Brain pericyte (primary cell): ENCODE measurements at regions not wholly inside any gene's neighbourhood (a gene's known extent, or its start where the extent isn't known, plus 50 kb on each side); places are given as distances from the start of the nearest gene placed in this dataset.
A peak's percentile ranks its signal among the peaks of the same experiment; 100 is the strongest.
"Not testable (repeated sequence)": the region's sequence is repeated elsewhere in the genome, so short reads cannot be mapped to it uniquely, and the experiment has no call there.

ENCODE experiments used
- DNase-seq: peaks from one replicate; pipeline ENCODE4 v3.0.0-alpha.2; 2012; ENCODE audit warnings: low read depth, low spot score

DNA sequence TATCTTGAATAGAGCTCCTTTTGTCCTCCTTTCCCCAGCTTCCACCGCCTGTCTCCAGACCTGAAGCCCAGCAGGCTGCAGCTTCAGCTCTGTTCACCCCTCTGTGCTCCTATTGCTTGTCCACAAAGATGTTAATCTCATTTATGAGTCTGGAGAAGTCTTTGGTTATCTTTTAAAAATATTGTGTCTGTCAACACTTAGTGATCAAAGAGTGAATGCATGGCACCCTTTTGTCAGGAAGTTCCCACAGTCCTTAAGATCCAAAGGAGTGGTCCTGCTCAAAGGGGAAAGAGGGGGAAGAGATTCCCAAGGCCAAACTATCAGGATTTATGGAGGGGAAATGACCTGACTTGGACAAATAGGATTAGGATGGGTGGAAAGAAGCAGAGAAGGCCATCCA, 118.9 kb downstream of the ACAA2 start:
- no peak for DNase-seq

- DNase-seq: no peak
Measured at GRCh38 chr18:49693717-49694005, 119.7 kb downstream of the ACAA2 start.

DNA sequence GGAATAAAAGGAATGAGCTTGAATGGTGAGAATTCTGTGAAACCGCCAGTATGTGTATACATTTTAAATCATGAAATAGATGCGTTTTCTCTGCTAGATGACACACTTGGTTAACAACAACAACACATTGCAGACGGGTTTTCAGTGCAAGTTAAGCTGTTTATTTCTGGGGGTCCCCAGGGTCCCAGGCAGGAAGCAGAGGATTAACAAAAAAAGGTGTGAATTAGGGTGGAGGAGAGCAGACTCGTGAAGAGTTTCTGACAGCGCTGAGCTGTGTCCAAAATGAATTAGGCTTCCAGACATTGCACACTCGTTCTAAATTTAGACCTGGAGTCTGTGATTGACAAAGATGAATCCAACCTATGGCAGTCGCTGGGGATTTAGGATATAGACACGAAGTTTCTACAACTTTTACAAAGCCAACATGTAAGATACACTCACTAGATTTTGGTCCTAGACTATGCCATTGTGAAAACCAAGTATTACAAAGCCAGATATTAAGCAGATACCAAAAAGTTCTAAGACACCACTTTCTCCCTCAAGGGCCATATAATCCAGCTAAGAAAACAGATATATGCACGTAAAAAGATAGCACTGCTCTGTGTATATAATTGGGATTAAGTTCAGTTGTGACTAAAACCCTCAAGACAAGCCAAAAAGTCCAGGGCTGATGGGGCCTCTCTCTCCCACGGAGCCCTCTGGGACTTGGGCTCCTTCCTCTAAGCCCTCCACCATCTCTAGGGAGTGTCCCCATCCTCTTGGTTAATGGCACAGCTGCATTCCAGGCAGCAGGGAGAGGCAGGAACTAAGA, 120.2 kb downstream of the ACAA2 start:
- no peak for DNase-seq

DNA sequence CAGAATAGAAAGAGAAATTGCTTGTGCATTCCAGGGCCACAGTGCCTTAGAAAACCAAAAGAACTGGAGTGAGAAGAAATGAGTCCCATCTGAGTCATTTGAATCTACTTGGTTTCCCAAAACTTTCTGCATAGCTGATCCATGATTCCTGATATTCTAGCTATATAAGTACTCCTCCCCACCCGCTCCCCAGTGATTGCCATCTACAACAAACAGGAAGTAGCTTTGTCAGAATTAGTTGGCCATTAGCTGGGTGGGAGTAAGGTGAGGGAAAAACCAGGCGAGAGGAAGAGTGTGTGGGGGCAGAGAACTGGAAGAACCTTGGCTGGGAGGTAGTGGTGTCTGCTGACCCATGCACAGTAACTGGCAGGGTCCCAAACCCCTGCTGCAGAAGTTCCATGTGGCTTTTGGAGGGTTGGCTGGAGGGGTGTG, 122.1 kb downstream of the ACAA2 start:
- no peak for DNase-seq

- DNase-seq: peak; percentile 17
Measured at GRCh38 chr18:49690312-49690711, 123.0 kb downstream of the ACAA2 start.

DNA sequence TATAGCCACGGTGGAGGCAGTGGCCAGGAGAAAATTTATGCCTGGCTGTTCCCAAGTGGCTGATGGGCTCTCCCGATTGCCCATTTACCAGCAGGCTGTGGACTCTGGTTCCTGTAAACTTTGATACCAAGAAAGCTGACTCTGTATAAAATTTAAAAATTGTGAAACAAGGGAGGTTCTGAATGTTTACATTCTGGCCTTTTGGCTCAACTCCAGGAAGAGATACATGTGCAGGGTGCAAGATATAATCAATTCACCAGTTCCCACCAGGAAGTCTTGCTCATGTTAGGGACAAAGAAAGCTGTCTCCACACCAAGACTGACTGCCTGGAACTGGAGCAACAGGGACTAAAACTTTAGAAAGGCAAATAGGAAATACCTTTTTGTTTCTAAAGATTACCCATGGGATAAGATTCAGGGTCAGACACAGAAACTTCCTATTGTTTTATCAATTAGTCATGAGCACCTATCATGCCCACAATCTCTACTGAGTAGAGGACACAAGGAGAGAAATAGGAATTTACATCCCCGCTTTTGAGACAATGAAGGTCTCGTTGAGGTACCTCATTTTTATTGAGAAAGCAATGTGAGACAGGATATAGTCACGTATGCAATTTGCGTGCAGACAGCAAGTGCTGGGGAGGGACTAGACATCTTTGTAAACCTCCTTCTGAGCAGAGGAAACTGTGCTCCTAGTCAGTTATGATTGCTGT, 123.5 kb downstream of the LIPG start:
- no peak for DNase-seq

GRCh38 chr18:49682803-49683190, 120.9 kb downstream of the LIPG start:
- DNase-seq: not testable (repeated sequence)

- no peak for DNase-seq
Measured at GRCh38 chr18:49682173-49682802, 120.4 kb downstream of the LIPG start.

DNA sequence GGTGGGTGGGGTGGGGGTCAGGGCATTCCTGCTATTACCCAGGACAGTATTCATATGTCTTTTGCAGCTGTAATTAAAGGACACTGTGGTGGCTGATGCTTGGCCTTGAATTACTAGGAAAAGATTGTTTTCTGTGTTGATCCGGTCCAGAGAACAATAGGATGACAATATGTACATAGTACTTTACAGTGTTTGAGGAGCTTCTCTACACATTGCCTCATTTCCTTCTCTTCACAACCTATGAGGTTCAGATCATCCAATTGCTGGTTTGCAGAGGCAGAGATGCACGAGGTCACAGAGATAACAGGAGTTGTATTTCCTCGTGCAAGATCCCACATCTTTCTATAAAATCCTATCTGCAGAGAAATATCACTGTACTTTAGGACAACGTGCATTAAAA, 119.5 kb downstream of the LIPG start:
- DNase-seq: no peak

DNA sequence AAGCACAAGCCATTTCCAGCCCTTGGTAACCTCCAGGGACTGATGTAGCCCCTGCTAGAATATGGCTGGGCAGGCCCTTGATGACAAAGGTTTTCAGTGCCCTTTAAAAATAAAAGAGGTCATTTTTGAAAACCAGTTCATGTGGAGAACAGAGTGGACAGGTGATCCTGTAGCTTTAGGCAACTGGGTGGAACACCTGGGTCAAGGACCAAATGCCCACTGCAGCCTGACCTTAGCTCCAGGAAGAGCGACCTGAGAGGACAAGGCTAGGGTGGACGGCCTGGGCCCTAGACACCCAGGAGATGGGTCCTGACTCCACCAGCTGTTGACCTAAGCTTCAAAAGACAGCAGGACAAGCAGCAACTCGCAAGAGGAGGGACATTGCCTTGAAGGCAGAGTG, 116.6 kb downstream of the LIPG start:
- no peak for DNase-seq

- DNase-seq: no peak
Measured at GRCh38 chr18:49677762-49678413, 116.0 kb downstream of the LIPG start.

GRCh38 chr18:49677081-49677480, 115.2 kb downstream of the LIPG start:
- DNase-seq: no peak

DNA sequence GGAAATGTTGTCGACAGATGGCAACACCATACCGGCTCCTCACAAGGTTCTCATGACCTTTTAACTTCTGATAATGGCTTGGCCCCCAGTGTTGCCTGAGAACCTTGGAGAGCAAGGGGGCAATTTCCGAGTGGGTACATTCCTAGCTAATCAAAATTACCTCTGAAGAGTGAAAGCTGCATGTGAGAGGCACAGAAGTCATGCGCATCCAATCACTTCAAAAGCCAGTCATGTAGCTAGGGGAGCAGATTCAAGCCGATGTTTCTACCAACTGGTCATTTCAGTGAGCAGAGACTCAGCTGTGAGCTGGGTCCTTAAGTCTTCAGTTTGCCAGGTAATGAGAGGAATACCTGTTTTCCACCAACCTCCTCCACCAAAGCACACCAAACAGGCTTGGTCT, 111.4 kb downstream of the LIPG start:
- no peak for DNase-seq

DNA sequence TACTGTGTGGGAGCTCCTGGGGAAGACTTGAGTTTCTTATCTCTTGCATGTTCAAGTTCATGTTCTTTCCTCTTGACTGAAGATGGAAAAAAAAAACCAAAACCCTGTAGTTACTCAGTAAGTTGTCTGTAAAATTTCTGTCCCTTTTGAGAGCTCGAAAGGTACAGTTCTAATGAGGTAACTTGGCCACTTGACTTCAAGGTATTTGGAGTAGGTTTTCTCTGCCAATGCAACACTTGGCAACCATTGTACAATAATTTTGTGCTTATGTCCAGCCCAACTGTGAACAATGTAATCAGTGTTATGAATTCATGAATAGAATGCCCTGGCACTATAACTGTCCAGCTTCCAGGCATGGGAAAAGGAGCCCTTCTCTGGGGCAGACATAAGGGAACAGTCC, 111.0 kb downstream of the LIPG start:
- DNase-seq: no peak

DNA sequence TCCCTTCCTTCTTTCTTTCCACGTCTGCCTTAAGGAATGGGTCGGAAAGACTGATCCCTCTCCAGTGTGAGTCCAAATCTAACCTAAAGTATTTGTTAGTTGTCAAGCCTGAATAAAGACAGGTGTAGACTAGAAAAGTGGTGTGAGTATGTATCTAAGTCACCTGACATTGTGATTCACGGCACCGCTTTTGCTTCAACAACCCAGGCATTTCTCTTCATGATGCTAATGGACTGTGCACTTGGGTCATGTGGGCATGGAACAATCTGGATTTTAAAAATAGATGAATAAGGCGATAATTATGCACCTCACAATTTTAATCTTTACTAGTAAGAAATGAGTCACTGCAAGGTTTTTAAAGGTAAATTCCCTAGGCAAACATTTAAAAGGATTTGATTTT, 107.5 kb downstream of the LIPG start:
- DNase-seq: no peak

DNA sequence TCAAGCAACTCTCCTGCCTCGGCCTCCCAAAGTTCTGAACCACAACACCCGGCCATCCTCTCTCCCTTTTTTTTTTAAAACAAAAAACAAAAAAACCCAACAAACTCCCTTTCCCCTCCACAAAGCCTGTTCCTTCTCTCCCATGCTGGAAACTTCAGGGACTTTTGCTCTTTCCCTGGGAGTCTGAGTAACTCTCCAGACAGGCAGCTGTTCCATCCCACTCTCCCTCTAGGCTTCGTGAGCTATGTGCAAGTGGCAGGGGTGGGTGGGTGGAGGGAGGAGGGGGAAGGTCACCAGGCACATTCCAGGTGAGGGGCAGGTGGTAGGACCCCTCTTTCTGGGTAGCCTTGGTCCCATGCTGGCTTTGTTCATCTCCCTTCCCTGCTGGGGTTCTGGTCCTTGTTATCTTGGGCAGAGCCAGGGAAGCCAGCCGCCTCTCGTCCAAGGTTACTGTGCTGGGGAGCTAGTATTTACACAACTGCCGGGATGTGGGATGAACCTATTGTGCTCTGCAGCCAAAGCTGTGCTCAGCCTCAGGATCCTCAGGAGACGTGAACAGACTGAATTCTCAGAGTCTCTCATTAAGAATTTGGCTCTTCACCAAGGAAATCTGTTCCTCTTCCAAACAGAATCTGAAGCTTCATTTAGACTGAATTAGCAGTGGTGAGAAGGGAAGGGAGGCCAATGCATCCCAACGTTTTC, 106.9 kb downstream of the LIPG start:
- no peak for DNase-seq

DNA sequence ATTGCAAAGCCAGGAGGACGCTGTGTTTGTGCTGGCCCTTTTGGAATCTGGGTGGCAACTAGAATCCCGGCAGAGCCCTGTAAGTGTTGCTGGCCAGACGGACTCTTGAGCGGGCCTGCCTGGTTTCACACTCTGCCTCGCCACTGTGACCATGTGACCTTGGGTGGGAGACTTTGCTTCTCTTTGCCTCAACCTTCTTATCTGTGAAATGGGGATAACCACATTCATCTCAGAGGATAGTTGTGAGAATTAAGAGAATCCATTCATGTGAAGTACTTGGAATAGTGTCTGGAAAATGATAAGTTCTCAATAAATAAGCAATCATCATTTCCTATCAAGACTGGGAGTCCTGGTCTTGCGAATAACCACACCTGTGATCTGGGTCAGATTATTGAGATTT, 105.6 kb downstream of the LIPG start:
- no peak for DNase-seq

- no peak for DNase-seq
Measured at GRCh38 chr18:49666045-49666775, 104.4 kb downstream of the LIPG start.

DNA sequence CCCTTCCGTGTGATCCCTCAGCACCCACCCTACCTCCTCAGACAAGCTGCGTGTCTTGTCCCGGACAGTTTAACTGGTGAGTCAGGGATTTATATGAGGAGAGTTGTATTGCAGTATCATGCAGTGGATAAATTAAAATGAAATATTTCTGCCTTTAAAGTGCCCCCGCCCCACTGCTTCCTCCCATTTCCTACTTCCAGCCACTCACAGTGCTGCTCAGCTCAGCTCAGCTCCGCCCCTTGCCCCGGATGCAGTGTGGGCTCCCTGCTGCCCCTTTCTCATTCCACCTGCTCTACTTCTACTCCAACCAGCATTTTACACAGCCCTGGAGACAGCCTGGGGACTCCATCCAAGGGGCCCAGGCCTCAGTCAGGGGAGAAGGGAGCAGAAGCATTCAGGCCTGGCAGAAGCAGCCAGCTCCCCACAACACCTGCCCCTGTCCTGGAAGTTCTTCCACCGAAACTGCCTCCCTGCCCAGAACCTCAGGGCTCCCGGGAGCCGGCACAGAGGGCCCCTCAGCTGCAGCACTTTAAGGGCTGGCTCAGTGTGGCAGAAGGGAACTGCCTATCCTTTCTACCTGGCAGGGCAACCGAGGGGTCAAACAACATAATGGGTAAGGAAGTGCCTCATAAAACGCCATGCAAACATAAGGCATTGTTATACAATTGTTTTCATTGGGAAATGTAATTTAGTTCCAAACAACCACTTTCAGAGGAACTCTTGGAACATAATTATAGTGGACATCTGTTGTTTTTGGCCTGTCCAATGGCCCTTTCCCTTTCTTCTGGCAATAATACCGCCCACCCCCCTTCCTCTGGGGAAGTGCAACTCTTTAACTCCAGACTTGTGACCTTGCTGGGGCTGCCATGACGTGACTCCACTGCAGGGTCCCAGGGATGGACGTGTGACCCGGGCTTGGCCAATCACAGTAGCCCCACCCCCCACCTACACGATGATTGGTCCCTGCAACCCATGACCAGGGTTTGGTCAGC, 102.3 kb downstream of the LIPG start:
- no peak for DNase-seq

- DNase-seq: no peak
Measured at GRCh38 chr18:49662506-49662905, 100.6 kb downstream of the LIPG start.
